ENCODE measurements at regions not wholly inside any gene's neighbourhood (a gene's known extent, or its start where the extent isn't known, plus 50 kb on each side); places are given as distances from the start of the nearest gene placed in this dataset.

DNA sequence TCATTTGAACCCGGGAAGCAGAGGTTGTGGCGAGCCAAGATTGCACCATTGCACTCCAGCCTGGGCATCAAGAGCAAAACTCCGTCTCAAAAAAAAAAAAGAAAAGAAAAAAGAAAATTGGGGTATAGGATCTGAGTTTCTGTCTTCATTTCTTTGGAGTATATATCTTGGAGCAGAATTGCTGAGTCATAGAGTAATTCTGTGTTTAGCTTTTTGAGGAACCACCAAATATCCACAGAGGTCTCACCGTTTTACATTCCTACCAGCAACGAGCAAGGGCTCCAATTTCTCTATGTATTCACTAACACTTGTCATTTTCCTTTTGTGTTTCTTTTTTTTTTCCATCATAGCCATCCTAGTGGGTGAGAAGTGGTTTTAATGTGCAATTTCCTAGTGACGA lies 87.6 kb upstream of the TEX51 start:
- ATAC-seq (ENCODE audit: insufficient number of reproducible peaks, low FRiP score, low read depth) (no peak), DNase-seq (ENCODE audit: low spot score) (no peak)
- TF ChIP-seq, protein P1, sequence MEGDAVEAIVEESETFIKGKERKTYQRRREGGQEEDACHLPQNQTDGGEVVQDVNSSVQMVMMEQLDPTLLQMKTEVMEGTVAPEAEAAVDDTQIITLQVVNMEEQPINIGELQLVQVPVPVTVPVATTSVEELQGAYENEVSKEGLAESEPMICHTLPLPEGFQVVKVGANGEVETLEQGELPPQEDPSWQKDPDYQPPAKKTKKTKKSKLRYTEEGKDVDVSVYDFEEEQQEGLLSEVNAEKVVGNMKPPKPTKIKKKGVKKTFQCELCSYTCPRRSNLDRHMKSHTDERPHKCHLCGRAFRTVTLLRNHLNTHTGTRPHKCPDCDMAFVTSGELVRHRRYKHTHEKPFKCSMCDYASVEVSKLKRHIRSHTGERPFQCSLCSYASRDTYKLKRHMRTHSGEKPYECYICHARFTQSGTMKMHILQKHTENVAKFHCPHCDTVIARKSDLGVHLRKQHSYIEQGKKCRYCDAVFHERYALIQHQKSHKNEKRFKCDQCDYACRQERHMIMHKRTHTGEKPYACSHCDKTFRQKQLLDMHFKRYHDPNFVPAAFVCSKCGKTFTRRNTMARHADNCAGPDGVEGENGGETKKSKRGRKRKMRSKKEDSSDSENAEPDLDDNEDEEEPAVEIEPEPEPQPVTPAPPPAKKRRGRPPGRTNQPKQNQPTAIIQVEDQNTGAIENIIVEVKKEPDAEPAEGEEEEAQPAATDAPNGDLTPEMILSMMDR (IDR thresholded peaks at IDR 0.05) = no peak
- Histone ChIP-seq H3K27me3 (replicated peaks; ENCODE audit: insufficient read depth) (no peaks in the 10 kb centered on the region), H3K9me3 (no peaks in the 10 kb centered on the region), H3K36me3 (no peaks in the 10 kb centered on the region), H3K27ac (no peak overlapping the region), H3K4me3 (no peak overlapping the region), H3K4me1 (ENCODE audit: control insufficient read depth in 1 of 2, low read depth in 2 of 2) (no peaks in the 10 kb centered on the region)

DNA sequence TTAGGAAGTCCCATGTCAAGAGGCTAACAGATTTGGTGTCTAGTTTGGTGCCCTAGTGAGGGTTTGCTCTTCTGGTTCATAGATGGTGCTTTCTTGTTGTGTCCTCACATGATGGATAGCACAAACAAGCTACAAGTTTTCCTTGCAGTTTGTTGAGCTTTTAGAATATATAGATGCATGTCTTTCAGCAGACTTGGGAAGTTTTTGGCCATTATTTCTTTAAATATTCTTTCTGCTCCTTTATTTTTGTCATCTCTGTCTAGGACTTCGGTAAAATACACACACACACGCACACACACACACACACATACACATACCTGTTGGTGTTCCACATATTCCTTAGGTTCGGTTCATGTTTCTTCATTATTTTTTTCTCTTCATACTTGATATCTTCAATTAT lies 81.5 kb upstream of the TEX51 start:
- Histone ChIP-seq H3K27me3 (replicated peaks; ENCODE audit: insufficient read depth) (no peaks in the 10 kb centered on the region), H3K27ac (no peak overlapping the region), H3K36me3 (no peaks in the 10 kb centered on the region), H3K4me1 (ENCODE audit: control insufficient read depth in 1 of 2, low read depth in 2 of 2) (no peaks in the 10 kb centered on the region), H3K4me3 (no peak overlapping the region), H3K9me3 (no peaks in the 10 kb centered on the region)
- TF ChIP-seq, protein P1 (IDR thresholded peaks at IDR 0.05) = no peak
- ATAC-seq (ENCODE audit: insufficient number of reproducible peaks, low FRiP score, low read depth) (no peak), DNase-seq (ENCODE audit: low spot score) (no peak)

DNA sequence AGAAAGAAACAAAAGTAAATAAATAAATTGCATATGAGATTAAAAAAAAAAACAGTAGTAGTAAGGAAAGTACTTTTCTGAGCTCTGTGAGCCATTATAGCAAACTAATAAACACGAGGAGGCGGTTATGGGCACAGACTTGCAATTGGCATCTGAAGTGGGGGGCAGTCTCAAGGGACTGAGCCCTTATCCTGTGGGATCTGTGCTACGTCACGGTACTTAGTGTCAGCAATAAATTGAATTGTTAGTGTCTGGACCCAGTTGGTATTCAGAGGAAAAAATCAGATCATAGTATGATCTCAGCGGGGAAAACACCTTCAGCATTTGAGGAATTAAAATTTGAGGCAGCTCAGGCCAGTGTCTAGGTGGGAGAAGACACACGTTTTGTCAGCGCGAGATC lies 76.6 kb upstream of the TEX51 start:
- Histone ChIP-seq H3K4me1 (ENCODE audit: control insufficient read depth in 1 of 2, low read depth in 2 of 2) (no peaks in the 10 kb centered on the region), H3K27ac (no peak overlapping the region), H3K4me3 (no peak overlapping the region), H3K9me3 (no peaks in the 10 kb centered on the region), H3K27me3 (replicated peaks; ENCODE audit: insufficient read depth) (no peaks in the 10 kb centered on the region), H3K36me3 (no peaks in the 10 kb centered on the region)
- no peak for ATAC-seq (ENCODE audit: insufficient number of reproducible peaks, low FRiP score, low read depth)
- DNase-seq (ENCODE audit: low spot score) = no peak
- TF ChIP-seq, protein P1 (IDR thresholded peaks at IDR 0.05) = no peak

DNA sequence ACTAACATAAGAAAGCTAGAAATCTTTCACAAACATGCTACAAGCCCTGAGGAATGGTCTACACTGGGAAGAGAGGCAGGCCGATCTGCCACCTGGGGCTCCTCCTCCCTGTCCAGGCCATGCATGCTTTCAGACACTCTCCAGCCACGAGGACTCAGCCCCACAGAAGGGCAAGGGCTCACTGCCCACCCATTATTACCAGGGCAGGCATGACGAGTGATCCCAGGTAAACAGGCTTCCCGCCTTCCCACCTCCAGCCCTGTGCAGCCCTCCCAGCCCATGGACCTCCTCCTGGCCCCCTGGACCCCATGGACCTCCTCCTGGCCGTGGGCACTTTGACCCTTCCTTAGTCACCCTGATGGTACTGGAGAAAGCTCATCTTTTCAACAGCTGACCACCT lies 75.8 kb upstream of the TEX51 start:
- no peak overlapping the region for H3K27ac ChIP-seq
- TF ChIP-seq, protein P1 (IDR thresholded peaks at IDR 0.05) = no peak
- no peaks in the 10 kb centered on the region for H3K9me3 ChIP-seq
- no peak for DNase-seq (ENCODE audit: low spot score)
- no peaks in the 10 kb centered on the region for H3K4me1 ChIP-seq (ENCODE audit: control insufficient read depth in 1 of 2, low read depth in 2 of 2)
- H3K36me3 ChIP-seq = no peaks in the 10 kb centered on the region
- H3K4me3 ChIP-seq = no peak overlapping the region
- no peak for ATAC-seq (ENCODE audit: insufficient number of reproducible peaks, low FRiP score, low read depth)
- no peaks in the 10 kb centered on the region for H3K27me3 ChIP-seq (replicated peaks; ENCODE audit: insufficient read depth)

DNA sequence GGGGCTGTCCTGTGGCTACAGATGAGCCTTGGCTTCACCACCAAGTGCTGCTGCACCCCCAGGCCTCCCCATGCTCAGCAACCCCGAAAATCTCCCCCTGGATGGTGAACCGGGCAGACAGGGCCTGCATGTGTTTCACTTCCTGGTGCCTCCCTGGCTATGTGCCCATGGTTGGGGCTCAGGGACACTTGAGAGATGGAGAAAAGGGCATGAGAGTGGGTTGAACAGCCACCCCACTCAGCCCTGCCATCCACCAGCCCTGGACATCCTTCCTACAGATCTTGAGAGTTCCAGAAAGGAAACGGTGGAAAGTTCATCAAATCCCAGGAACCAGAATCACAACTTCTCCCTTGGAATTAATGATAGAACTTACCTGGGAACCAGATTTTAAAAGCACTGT lies 74.7 kb upstream of the TEX51 start:
- ATAC-seq (ENCODE audit: insufficient number of reproducible peaks, low FRiP score, low read depth) (no peak), DNase-seq (ENCODE audit: low spot score) (no peak)
- H3K36me3 ChIP-seq = no peaks in the 10 kb centered on the region
- no peak overlapping the region for H3K4me3 ChIP-seq
- H3K27ac ChIP-seq = no peak overlapping the region
- no peaks in the 10 kb centered on the region for H3K9me3 ChIP-seq
- H3K4me1 ChIP-seq (ENCODE audit: control insufficient read depth in 1 of 2, low read depth in 2 of 2) = peaks cover 0 to 5% of the 10 kb centered on the region in 2 donors
- H3K27me3 ChIP-seq (replicated peaks; ENCODE audit: insufficient read depth) = no peaks in the 10 kb centered on the region
- TF ChIP-seq, protein P1 (IDR thresholded peaks at IDR 0.05) = no peak
